AG10803 (cell line): ENCODE measurements at regions not wholly inside any gene's neighbourhood (a gene's known extent, or its start where the extent isn't known, plus 50 kb on each side); places are given as distances from the start of the nearest gene placed in this dataset.

Experiments used
- DNase-seq: peaks from one replicate; pipeline ENCODE4 v3.0.0; 2010; ENCODE audit warnings: low read depth
- H3K4me3 ChIP-seq: 2 replicates; pipeline ENCODE4 v1.5.1; 2011; ENCODE audit warnings: mild to moderate bottlenecking, low read length, control low read depth
- CTCF ChIP-seq: conservative IDR thresholded peaks from 2 replicates; pipeline ENCODE4 v1.5.1; 2011; ENCODE audit warnings: mild to moderate bottlenecking, low read length, control low read depth, inconsistent platforms

GRCh38 chr4:116913451-116913850, 171.9 kb downstream of the TRAM1L1 start:
- no peak for DNase-seq
- no peak overlapping the region for H3K4me3 ChIP-seq

DNA sequence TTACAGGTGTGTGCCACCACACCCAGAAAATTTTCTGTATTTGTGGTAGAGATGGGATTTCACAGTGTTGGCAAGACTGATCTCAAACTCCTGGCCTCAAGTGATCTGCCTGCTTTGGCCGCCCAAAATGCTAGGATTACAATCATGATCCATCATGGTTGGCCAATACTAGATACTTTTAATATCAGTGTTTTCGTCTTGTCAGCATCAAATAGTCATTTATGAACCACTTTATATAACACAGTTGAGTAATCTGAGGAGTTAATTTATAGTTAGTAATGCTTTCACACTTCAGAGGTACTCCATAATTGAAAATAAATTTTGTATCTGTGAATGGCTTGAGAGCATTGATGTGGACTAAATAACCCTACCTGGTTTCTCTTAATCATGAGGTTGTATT, 178.6 kb downstream of the TRAM1L1 start:
- no peak overlapping the region for H3K4me3 ChIP-seq
- no peak for TF ChIP-seq CTCF
- no peak for DNase-seq

More at GRCh38 chr4:116913451-116913850, 171.9 kb downstream of the TRAM1L1 start:
- TF ChIP-seq CTCF: no peak

GRCh38 chr4:116899561-116899960, 185.8 kb downstream of the TRAM1L1 start:
- H3K4me3 ChIP-seq: no peak overlapping the region
- no peak for TF ChIP-seq CTCF
- DNase-seq: no peak

DNA sequence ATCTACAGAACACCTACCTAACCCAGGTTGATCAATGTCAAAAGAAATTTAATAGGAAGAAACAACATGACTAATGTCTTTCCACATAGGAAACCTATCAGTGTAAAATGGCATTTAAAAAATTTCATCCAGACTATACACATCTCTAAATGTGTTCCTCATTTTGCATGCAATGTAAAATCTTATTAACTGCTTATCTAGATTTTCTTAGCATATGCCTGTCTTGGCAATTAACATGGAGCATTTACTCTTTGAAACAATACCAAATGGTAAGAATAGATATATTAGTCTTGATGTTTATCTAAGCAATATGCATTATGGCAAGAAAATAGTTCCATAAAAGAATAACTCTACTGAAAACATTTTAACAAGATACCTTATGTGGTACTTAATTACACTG, 199.8 kb downstream of the TRAM1L1 start:
- TF ChIP-seq CTCF: no peak
- DNase-seq: no peak
- H3K4me3 ChIP-seq: no peak overlapping the region

DNA sequence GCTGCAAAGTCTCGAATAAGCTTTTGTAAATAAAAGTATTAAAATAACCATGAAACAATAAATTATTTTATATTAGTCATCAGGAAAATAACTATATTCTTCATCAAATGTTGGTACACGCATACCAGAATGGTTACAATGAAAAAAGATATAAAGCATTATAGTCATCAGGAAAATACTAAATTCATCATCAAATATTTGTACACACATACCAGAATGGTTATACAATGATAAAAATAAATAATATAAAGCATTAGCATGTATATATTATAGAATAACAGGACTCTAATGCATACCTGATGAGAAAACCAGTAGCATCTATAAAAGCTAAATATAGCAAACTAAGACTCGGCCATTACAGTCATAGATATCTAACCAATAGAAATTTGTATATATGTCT, 202.9 kb downstream of the TRAM1L1 start:
- H3K4me3 ChIP-seq: no peak overlapping the region
- no peak for DNase-seq
- TF ChIP-seq CTCF: no peak

DNA sequence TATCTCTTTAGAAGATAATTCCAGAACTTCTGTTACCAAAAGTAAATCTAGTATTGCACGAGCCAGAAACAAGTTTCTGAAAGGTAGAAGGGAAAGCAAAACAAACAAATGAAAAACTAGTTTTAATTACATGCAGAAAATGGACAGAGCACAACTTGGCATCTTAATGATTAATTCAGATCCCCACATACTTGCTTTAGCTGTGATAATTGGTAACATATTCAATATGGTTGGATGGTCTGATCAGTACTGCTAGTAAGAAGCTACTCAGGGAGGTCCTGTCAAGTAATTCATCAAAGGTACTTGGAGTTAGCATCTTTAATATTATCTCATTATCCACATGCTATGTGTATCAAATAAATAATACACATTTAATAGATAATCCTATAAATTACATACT, 204.3 kb downstream of the TRAM1L1 start:
- no peak for TF ChIP-seq CTCF
- no peak overlapping the region for H3K4me3 ChIP-seq
- DNase-seq: no peak

DNA sequence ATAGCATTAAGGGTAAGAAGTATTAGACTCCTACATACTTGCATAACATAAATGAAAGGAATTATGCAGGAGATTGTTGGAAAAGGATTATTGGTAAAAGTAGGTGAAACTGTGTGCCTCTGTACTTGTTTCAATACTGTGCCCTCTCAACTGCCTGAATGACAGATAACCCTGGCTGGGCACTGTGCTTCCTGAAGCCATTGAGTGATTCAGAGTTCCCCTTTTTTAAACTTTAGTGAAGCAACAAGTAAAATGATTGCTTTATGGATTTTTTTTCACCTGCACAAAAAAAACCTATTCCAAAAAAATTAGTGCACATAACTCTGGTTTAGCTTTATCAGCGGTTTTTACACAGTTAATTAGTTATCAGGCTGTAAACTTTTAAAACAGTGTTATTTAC, 204.8 kb downstream of the TRAM1L1 start:
- no peak for TF ChIP-seq CTCF
- no peak for DNase-seq
- H3K4me3 ChIP-seq: no peak overlapping the region
